HepG2 (cell line): ENCODE measurements at regions not wholly inside any gene's neighbourhood (a gene's known extent, or its start where the extent isn't known, plus 50 kb on each side); places are given as distances from the start of the nearest gene placed in this dataset.
A peak's percentile ranks its signal among the peaks of the same experiment; 100 is the strongest.

Source experiments
- ADNP ChIP-seq: sonication (generic); formaldehyde crosslinking; IDR thresholded peaks from 2 replicates; pipeline ENCODE4 v1.4.0; 2020; ENCODE audit warnings: missing genetic modification reagents
- FIP1L1 ChIP-seq: fragments of 200-400 bp; formaldehyde crosslinking; IDR thresholded peaks from 2 replicates; pipeline ENCODE4 v1.6.1; 2018; ENCODE audit warnings: low read depth, mild to moderate bottlenecking, low read length, moderate library complexity, borderline replicate concordance; ENCODE audit not compliant: insufficient read depth
- FOSL2 ChIP-seq: sonication (generic); formaldehyde crosslinking; IDR thresholded peaks from 2 replicates; pipeline ENCODE4 v1.4.0; 2020; ENCODE audit warnings: missing genetic modification reagents
- GATAD1 ChIP-seq: IDR thresholded peaks from 2 replicates; pipeline ENCODE4 v1.6.1; 2016; ENCODE audit warnings: missing genetic modification reagents, missing compliant biosample characterization
- HOXA7 ChIP-seq: sonication (generic); formaldehyde crosslinking; IDR thresholded peaks from 2 replicates; pipeline ENCODE4 v1.8.1; 2022; ENCODE audit warnings: mild to moderate bottlenecking, missing genetic modification reagents, moderate library complexity
- JUND ChIP-seq: sonication (generic); formaldehyde crosslinking; IDR thresholded peaks from 2 replicates; pipeline ENCODE4 v1.8.0; 2022; ENCODE audit warnings: mild to moderate bottlenecking, missing genetic modification reagents
- KAT8 ChIP-seq: IDR thresholded peaks from 2 replicates; pipeline ENCODE4 v1.6.1; 2016; ENCODE audit warnings: missing genetic modification reagents, missing compliant biosample characterization
- MIXL1 ChIP-seq: IDR thresholded peaks from 2 replicates; pipeline ENCODE4 v1.6.1; 2016
- MYC ChIP-seq: sonication (generic); formaldehyde crosslinking; IDR thresholded peaks from 2 replicates; pipeline ENCODE4 v1.9.0; 2021; ENCODE audit warnings: missing genetic modification reagents, borderline replicate concordance
- PRMT3 ChIP-seq: sonication (generic); formaldehyde crosslinking; IDR thresholded peaks from 2 replicates; pipeline ENCODE4 v1.8.1; 2022; ENCODE audit warnings: low read depth, mild to moderate bottlenecking, moderate library complexity, missing genetic modification reagents, borderline replicate concordance
- RORA ChIP-seq: sonication (generic); formaldehyde crosslinking; IDR thresholded peaks from 2 replicates; pipeline ENCODE4 v1.5.0; 2020; ENCODE audit warnings: mild to moderate bottlenecking, missing genetic modification reagents, moderate library complexity
- RXRA ChIP-seq: sonication (generic); formaldehyde crosslinking; IDR thresholded peaks from 2 replicates; pipeline ENCODE4 v1.5.1; 2020; ENCODE audit warnings: missing genetic modification reagents
- SOX13 ChIP-seq, 3 experiments: fragments of 450-650 bp in 1 of 3; sonication (generic) in 1 of 3; formaldehyde crosslinking in 1 of 3; IDR thresholded peaks in 2 of 3; conservative IDR thresholded peaks in 1 of 3; 2 replicates each; pipeline versions ENCODE4 v1.5.0 to v1.6.1; 2016 to 2020; ENCODE audit warnings: antibody characterized with exemption in 1 of 3, mild to moderate bottlenecking in 1 of 3, missing compliant biosample characterization in 1 of 3, missing genetic modification reagents in 1 of 3, moderate library complexity in 1 of 3
- SPEN ChIP-seq: sonication (generic); formaldehyde crosslinking; IDR thresholded peaks from 2 replicates; pipeline ENCODE4 v1.5.1; 2020; ENCODE audit warnings: low read depth, mild to moderate bottlenecking, missing genetic modification reagents
- XRCC5 ChIP-seq: fragments of 200-400 bp; formaldehyde crosslinking; optimal IDR thresholded peaks from 2 replicates; pipeline ENCODE3; 2017; ENCODE audit warnings: mild to moderate bottlenecking, low read length
- ZBTB20 ChIP-seq: sonication (generic); formaldehyde crosslinking; IDR thresholded peaks from 2 replicates; pipeline ENCODE4 v1.8.1; 2023; ENCODE audit warnings: missing genetic modification reagents, low read depth, mild to moderate bottlenecking, borderline replicate concordance
- ZBTB7A ChIP-seq: sonication (generic); formaldehyde crosslinking; IDR thresholded peaks from 2 replicates; pipeline ENCODE4 v1.8.0; 2022; ENCODE audit warnings: mild to moderate bottlenecking, missing genetic modification reagents
- ZNF232 ChIP-seq: sonication (generic); formaldehyde crosslinking; IDR thresholded peaks from 2 replicates; pipeline ENCODE4 v1.4.0; 2020; ENCODE audit warnings: missing genetic modification reagents, borderline replicate concordance
- ZNF331 ChIP-seq: sonication (generic); formaldehyde crosslinking; IDR thresholded peaks from 2 replicates; pipeline ENCODE4 v1.4.0; 2020; ENCODE audit warnings: missing genetic modification reagents
- ZNF430 ChIP-seq: sonication (generic); formaldehyde crosslinking; IDR thresholded peaks from 2 replicates; pipeline ENCODE4 v1.9.0; 2021; ENCODE audit warnings: mild to moderate bottlenecking, missing genetic modification reagents
- ZNF557 ChIP-seq: sonication (generic); formaldehyde crosslinking; IDR thresholded peaks from 2 replicates; pipeline ENCODE4 v1.4.0; 2020; ENCODE audit warnings: missing genetic modification reagents
- ZNF589 ChIP-seq: sonication (generic); formaldehyde crosslinking; conservative IDR thresholded peaks from 2 replicates; pipeline ENCODE4 v1.8.0; 2022; ENCODE audit warnings: mild to moderate bottlenecking, moderate library complexity, missing genetic modification reagents
- ZNF83 ChIP-seq: sonication (generic); formaldehyde crosslinking; IDR thresholded peaks from 2 replicates; pipeline ENCODE4 v1.4.0; 2020; ENCODE audit warnings: missing genetic modification reagents, mild to moderate bottlenecking, borderline replicate concordance
- ZSCAN22 ChIP-seq: sonication (generic); formaldehyde crosslinking; IDR thresholded peaks from 2 replicates; pipeline ENCODE4 v1.4.0; 2020; ENCODE audit warnings: mild to moderate bottlenecking, missing genetic modification reagents
- TF ChIP-seq, protein P1 (sequence below): sonication (generic); formaldehyde crosslinking; IDR thresholded peaks from 2 replicates; pipeline ENCODE4 v1.8.1; 2023; ENCODE audit warnings: missing genetic modification reagents, mild to moderate bottlenecking, borderline replicate concordance
- TF ChIP-seq, protein P2 (sequence below): sonication (generic); formaldehyde crosslinking; IDR thresholded peaks from 2 replicates; pipeline ENCODE4 v1.5.0; 2020; ENCODE audit warnings: missing genetic modification reagents, mild to moderate bottlenecking, borderline replicate concordance
- TF ChIP-seq, protein P3 (sequence below): sonication (generic); formaldehyde crosslinking; IDR thresholded peaks from 2 replicates; pipeline ENCODE4 v1.9.0; 2021; ENCODE audit warnings: missing genetic modification reagents, borderline replicate concordance
- TF ChIP-seq, protein P4 (sequence below): IDR thresholded peaks from 2 replicates; pipeline ENCODE4 v1.6.1; 2016; ENCODE audit warnings: missing genetic modification reagents, missing compliant biosample characterization

DNA sequence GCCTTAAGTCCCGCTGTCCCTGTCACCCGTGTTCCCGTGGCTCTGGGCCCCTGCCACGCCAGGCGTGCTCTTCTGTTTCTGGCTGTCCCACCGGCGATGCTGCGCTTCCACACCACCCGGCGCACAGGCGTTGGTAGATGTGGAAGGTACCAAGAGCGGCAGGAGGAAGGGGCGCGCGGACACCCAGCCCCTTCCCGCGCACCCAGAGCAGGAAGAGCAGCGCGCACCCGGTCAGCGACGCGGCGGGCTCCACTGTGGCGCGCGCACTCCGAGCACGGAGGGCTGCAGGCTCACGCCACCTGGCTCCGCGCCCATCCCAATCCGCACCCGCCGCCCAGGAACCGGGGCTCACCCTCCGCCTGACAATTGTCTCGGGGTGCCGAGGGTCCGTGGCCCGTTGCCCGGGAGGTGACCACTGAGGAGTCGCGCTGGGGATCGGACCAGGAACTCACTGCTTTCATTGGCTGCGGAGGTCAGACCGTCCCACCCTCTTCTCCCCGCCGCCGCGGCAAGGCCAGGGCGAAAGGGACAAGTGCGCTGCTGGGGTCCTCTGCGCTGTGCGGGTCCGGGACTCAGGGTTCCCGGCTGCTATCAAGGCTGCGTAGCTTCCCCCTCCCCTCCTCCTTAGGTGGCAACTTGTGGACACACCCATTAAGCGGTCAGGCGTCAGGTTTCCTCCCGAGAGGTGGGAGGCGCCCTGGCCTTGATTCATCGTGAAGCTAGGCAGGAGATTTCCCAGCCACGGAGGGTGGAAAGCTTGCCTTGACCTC, 121.6 kb upstream of the ZNF92 start (continued):
- TF ChIP-seq, protein P1, sequence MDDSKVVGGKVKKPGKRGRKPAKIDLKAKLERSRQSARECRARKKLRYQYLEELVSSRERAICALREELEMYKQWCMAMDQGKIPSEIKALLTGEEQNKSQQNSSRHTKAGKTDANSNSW (CRISPR knock-in tag), result peak; percentile 64; the same call in 1 of the 2 replicates
- no peak for TF ChIP-seq PRMT3 (CRISPR knock-in tag)
- TF ChIP-seq, protein P2, sequence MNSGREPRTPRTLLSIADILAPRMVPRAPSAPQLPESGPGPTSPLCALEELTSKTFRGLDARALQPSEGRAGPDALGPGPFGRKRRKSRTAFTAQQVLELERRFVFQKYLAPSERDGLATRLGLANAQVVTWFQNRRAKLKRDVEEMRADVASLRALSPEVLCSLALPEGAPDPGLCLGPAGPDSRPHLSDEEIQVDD (CRISPR knock-in tag), result no peak
- TF ChIP-seq ZNF232, result peak; percentile 60; the same call in 1 of the 2 replicates
- peak; percentile 35 for TF ChIP-seq XRCC5
- TF ChIP-seq ZNF83 (CRISPR knock-in tag), result no peak
- TF ChIP-seq ZNF331 (CRISPR knock-in tag), result no peak
- TF ChIP-seq SPEN (CRISPR knock-in tag), result peak; percentile 75; the same call in 1 of the 2 replicates
- 0 out of 2 replicates have a peak, but pooled peaks have one; percentile 34 for TF ChIP-seq ZSCAN22
- TF ChIP-seq GATAD1 (CRISPR knock-in tag), result peak; percentile 50
- no peak for TF ChIP-seq ZNF557
- TF ChIP-seq ZNF430 (CRISPR knock-in tag), result peak; percentile 68; the same call in 1 of the 2 replicates
- no peak for TF ChIP-seq RORA (CRISPR knock-in tag)
- no peak for TF ChIP-seq MIXL1
- TF ChIP-seq RXRA (CRISPR knock-in tag), result peak; percentile 31; the same call in 1 of the 2 replicates
- peak; percentile 79 for TF ChIP-seq MYC (CRISPR knock-in tag)
- no peak for TF ChIP-seq ZBTB20 (CRISPR knock-in tag)
- TF ChIP-seq FIP1L1, result no peak
- no peak for TF ChIP-seq HOXA7 (CRISPR knock-in tag)
- TF ChIP-seq, protein P3, sequence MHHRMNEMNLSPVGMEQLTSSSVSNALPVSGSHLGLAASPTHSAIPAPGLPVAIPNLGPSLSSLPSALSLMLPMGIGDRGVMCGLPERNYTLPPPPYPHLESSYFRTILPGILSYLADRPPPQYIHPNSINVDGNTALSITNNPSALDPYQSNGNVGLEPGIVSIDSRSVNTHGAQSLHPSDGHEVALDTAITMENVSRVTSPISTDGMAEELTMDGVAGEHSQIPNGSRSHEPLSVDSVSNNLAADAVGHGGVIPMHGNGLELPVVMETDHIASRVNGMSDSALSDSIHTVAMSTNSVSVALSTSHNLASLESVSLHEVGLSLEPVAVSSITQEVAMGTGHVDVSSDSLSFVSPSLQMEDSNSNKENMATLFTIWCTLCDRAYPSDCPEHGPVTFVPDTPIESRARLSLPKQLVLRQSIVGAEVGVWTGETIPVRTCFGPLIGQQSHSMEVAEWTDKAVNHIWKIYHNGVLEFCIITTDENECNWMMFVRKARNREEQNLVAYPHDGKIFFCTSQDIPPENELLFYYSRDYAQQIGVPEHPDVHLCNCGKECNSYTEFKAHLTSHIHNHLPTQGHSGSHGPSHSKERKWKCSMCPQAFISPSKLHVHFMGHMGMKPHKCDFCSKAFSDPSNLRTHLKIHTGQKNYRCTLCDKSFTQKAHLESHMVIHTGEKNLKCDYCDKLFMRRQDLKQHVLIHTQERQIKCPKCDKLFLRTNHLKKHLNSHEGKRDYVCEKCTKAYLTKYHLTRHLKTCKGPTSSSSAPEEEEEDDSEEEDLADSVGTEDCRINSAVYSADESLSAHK, result no peak
- TF ChIP-seq, protein P4, sequence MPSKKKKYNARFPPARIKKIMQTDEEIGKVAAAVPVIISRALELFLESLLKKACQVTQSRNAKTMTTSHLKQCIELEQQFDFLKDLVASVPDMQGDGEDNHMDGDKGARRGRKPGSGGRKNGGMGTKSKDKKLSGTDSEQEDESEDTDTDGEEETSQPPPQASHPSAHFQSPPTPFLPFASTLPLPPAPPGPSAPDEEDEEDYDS (CRISPR knock-in tag), result no peak
- TF ChIP-seq ZNF589 (CRISPR knock-in tag), result no peak
- no peak for TF ChIP-seq KAT8 (CRISPR knock-in tag)
- no peak for TF ChIP-seq JUND
- TF ChIP-seq ZBTB7A (CRISPR knock-in tag), result peak; percentile 81
- no peak for TF ChIP-seq FOSL2 (CRISPR knock-in tag)
- no peak for TF ChIP-seq ADNP
- TF ChIP-seq SOX13 (IDR thresholded peaks at IDR 0.05), result no peak
- TF ChIP-seq SOX13 (CRISPR knock-in tag; conservative IDR thresholded peaks at IDR 0.05 in 1 of 2, IDR thresholded peaks at IDR 0.05 in 1 of 2), result peak in 1 of 2 experiments; percentile 28; a peak in 1 of 4 replicates
